ENCODE measurements at regions not wholly inside any gene's neighbourhood (a gene's known extent, or its start where the extent isn't known, plus 50 kb on each side); places are given as distances from the start of the nearest gene placed in this dataset.
"Not testable (repeated sequence)": the region's sequence is repeated elsewhere in the genome, so short reads cannot be mapped to it uniquely, and the experiment has no call there.

DNA sequence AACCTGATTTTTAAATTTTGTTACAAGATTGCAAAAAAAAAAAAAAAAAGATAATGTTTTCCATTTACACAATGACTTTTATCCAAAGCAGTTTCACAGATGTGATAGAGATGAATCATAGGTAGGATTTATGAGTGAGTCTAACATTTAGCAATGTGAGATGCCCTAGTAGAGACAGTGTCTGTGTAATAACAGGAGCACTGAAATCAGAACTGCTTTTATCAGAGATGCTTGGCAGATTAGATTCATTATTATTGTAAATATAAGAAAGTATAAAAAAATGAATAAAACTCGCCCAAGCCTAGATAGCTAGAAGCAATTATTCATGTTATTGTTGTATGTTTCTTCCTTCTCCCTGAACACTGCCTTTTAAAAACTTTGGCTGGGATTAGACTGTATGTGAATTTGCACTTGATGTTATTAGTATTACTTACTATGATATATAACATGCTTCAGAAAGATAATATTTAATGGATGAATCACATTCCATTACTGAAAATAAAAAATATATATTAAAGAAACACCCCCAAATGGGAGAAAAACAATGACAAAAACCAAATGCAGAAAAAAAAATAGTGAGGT lies 567.3 kb upstream of the KLF4 start:
- H3K27me3 ChIP-seq (ENCODE audit: control insufficient read depth, insufficient read depth, low read length): no peaks in the 10 kb centered on the region; the same call in 1 of the 2 replicates
- no peaks in the 10 kb centered on the region for H3K36me3 ChIP-seq (replicated peaks; ENCODE audit: control insufficient read depth, insufficient read depth, low read length)
- no peak overlapping the region for H3K4me3 ChIP-seq (ENCODE audit: insufficient read depth, low read depth, low read length)
- no peak for DNase-seq

DNA sequence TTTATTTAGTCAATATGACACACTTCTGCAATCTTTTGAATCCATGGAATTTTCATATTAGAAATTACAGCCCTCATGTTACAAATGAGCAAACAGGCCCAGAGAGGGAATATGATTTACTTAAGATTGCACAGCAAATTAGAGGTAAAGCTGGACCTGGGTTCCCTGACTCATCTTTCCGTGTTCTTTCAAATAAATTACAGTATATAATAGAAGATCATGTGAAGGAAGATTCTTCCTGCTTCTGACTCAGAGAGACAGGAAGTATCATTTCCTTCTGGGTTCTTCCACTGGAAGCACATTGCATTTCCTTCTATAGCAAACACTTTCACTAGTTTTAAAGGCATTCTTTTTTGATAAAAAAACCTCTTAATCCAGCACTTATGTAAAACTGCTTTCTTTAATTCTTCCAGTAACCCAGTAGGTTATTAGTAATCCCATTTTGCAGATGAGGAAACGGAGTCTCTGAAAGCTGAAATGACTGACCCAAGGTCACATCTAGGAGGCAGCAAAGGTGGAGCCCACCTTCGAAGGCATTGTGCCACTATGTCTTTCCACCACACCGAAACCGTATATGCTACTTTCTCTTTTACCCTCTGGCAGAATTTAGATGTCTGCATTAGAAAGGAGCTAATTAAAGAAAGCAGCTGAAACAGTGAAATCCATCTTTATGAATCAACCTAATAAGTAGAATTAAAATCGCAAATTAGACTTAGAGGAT lies 566.7 kb upstream of the KLF4 start:
- DNase-seq: no peak

DNA sequence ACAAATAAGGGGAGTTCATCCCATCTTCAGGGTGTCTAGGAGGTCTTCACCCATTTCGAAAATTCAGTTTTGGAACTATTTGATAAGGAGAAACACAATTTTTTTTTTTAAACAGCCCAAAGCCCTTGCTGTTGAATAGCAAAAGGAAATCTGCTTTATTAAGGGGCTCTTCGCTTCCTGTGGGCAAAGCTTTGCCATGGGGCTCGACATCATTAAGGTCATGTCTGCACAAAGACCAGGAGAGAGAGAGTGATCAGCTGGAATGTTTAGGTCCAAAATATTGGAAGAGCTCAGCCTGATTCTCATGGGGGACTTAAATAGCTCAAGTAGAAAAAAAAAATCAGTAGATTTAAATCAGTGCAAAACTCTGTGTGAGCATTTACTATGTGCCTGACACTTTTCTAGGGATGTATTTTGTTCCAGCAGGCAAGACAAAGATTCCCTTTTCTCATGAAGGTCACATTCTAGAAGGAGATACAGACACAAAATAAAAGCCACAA lies 564.6 kb upstream of the KLF4 start:
- no peak for DNase-seq
- no peaks in the 10 kb centered on the region for H3K36me3 ChIP-seq (replicated peaks; ENCODE audit: control insufficient read depth, insufficient read depth, low read length)
- H3K4me3 ChIP-seq (ENCODE audit: insufficient read depth, low read depth, low read length): no peak overlapping the region
- H3K27me3 ChIP-seq (ENCODE audit: control insufficient read depth, insufficient read depth, low read length): no peaks in the 10 kb centered on the region; the same call in 1 of the 2 replicates

More for the DNA sequence above, 566.7 kb upstream of the KLF4 start:
- Histone ChIP-seq H3K27me3 (ENCODE audit: control insufficient read depth, insufficient read depth, low read length) (no peaks in the 10 kb centered on the region; the same call in 1 of the 2 replicates), H3K36me3 (replicated peaks; ENCODE audit: control insufficient read depth, insufficient read depth, low read length) (no peaks in the 10 kb centered on the region), H3K4me3 (ENCODE audit: insufficient read depth, low read depth, low read length) (no peak overlapping the region)

DNA sequence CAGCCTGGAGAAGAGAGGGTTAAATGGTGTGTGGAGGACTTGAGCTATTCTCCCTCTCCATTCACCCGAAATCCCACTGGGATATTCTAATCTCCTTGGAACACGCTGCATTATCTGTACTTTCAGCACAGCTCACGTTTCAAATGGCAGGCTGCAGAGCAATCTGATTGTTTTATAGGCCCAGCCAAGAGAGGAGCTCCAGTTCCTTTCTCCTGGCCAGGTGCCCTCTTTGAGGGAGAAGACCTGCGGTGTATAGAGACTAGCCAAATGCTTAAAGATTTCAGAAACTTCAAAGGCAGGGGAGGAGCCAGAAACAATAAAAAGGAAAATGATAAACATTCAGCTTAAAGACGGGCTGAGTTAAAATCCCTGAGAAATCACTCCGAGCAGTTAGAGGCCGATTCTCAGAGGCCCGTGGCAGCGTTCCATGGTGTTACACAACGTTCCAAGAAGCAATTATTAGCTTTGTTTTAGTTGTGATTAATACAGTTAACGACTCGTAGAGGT lies 564.0 kb upstream of the KLF4 start:
- Histone ChIP-seq H3K27me3 (ENCODE audit: control insufficient read depth, insufficient read depth, low read length) (no peaks in the 10 kb centered on the region; the same call in 1 of the 2 replicates), H3K4me3 (ENCODE audit: insufficient read depth, low read depth, low read length) (no peak overlapping the region), H3K36me3 (replicated peaks; ENCODE audit: control insufficient read depth, insufficient read depth, low read length) (no peaks in the 10 kb centered on the region)
- no peak for DNase-seq

DNA sequence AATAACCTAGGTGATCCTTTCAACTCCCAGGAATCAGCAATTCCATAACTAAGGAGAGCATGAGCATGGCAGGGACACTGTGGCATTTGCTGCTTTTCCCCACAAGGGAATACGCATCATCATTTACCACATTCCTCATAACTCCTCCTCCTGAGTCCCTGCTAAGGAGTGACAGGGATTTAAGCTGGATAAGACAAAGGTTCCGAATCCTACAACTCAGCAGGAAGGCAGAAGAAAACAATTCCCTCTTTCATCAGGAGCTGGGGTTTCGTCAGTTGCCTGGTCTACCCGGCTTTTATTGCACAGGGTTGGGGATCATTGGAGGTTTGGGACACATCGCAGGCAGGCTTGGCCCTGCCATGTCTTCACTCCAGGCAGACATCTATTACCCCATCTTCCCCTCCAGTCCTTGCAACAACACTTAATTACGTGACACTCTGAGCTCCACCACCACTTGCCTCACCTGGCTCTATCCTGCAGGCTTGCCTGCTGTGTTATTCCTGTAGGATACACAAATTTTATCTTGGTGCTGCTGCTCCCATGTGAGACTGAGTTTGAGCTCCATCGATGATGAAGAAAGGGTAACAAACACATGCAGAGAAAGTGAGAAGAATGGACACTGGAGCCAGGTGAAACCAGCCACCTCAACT lies 563.0 kb upstream of the KLF4 start:
- no peaks in the 10 kb centered on the region for H3K36me3 ChIP-seq (replicated peaks; ENCODE audit: control insufficient read depth, insufficient read depth, low read length)
- no peaks in the 10 kb centered on the region; the same call in 1 of the 2 replicates for H3K27me3 ChIP-seq (ENCODE audit: control insufficient read depth, insufficient read depth, low read length)
- DNase-seq: peak; percentile 42
- no peak overlapping the region for H3K4me3 ChIP-seq (ENCODE audit: insufficient read depth, low read depth, low read length)

DNA sequence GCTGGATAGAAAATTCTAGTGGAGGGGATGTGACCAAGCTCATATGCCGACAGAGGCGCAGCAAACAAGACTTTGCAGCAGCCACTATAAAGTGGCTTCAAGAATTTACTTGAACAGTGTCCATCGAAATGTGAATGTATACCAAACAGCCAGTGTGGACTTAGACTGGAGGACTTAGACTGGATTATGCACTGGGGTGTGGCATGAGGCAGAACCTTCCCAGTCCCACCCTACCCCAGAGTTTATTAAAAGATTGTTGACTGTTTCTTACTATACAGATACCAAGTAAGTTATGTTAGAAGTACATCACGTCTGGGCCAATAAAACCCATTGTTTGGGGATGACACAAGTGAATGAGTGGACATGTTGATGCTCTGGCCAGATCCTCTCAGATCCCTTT lies 561.3 kb upstream of the KLF4 start:
- H3K4me3 ChIP-seq (ENCODE audit: insufficient read depth, low read depth, low read length): no peak overlapping the region
- DNase-seq: no peak
- H3K36me3 ChIP-seq (replicated peaks; ENCODE audit: control insufficient read depth, insufficient read depth, low read length): no peaks in the 10 kb centered on the region
- no peaks in the 10 kb centered on the region; the same call in 1 of the 2 replicates for H3K27me3 ChIP-seq (ENCODE audit: control insufficient read depth, insufficient read depth, low read length)

DNA sequence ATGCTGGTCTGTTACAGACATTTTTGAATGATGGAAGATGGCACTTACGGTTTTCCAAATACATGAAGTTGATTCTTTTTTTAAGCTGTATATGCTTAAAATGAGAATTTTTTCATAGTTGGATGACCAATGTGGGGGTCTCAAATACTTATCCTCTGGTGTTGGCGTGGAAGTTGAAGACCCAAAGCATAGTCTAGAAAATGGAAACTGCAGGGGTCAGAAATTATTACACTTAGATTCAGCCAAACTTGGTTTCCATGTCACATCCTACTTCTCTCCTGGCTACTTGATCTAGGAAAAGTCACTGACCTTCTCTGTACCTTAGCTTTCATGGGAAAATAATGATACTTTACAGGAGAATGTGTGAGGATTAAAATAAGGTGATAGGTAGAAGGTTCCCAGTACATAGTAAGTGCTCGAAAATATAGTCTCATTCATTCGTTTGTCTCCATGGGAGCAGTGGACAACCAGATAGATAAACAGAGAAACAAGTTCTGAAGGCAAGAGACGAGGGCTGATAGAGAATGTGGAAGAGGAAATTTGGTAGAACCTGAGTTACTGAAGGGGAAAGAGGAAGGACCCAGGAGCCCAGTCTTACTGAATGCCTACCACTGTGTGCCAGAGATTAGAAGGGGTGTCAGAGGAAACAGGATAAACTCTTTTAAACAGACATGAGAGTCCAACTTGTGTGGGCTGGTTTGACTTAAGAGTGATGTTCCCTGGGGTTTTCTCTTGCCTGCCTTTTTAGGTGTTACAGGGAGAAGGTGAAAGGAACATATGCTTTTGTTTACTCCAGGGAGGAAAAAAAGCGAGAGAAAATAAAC lies 560.3 kb upstream of the KLF4 start:
- H3K36me3 ChIP-seq (replicated peaks; ENCODE audit: control insufficient read depth, insufficient read depth, low read length): no peaks in the 10 kb centered on the region

DNA sequence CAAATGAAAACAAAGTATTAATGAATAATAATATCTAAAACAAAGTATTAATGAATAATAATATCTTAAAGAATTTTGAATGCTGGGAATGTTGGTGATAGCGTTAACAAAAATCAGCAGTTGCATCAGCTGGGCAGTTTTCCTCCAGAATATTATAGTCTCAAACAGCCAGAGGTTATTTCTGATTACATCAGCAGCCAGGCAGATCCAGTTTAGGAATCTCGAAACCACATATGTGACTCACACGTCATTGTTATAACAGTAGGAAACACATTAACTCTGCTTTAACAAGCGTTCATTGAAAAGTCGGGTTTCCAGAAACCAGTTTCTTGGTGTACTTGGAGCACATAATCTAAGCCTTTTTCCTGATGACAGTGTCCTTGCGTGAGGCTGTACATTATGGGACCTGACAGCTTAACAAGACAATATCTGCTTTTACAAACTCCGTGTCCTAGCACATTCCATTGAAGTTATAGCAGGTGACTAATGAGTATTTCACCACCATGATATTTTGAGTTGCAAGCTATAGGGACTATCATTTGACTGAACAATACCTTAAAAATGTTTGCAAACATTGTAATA lies 559.5 kb upstream of the KLF4 start:
- Histone ChIP-seq H3K36me3 (replicated peaks; ENCODE audit: control insufficient read depth, insufficient read depth, low read length) (no peaks in the 10 kb centered on the region), H3K4me3 (ENCODE audit: insufficient read depth, low read depth, low read length) (no peak overlapping the region), H3K27me3 (ENCODE audit: control insufficient read depth, insufficient read depth, low read length) (no peaks in the 10 kb centered on the region; the same call in 1 of the 2 replicates)
- no peak for DNase-seq

More for the DNA sequence above, 560.3 kb upstream of the KLF4 start:
- DNase-seq: no peak
- Histone ChIP-seq H3K4me3 (ENCODE audit: insufficient read depth, low read depth, low read length) (no peak overlapping the region), H3K27me3 (ENCODE audit: control insufficient read depth, insufficient read depth, low read length) (no peaks in the 10 kb centered on the region; the same call in 1 of the 2 replicates)

DNA sequence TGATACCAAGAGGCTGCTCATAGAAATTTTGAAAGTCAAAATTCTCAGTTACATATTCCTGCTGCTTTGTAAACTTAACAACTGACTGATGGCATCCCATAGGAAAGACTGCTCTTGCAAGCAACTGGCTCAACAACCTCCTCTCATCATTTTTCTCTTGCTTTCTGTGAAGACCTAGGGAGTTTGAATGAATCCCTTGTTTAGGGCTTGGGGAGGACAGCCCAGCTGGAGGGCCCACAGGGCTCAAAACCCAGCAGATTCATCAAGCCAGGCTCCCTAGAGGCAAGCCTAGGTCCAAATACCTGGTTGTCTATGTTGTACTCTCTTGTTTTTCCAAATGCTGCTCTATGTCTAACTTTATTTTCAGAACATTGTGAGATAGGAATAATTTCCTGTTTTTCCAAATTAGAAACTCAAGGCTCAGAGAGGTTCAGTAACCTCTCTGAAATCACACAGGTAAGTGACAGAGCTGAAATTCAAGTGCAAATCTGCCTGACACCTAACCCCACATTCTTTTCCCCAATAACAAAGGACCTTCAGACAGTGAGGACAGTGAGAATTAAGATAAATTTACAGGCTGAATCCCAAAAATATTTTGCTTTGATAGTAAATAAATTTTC lies 558.9 kb upstream of the KLF4 start:
- DNase-seq: no peak
- no peaks in the 10 kb centered on the region for H3K36me3 ChIP-seq (replicated peaks; ENCODE audit: control insufficient read depth, insufficient read depth, low read length)
- H3K4me3 ChIP-seq (ENCODE audit: insufficient read depth, low read depth, low read length): no peak overlapping the region
- no peaks in the 10 kb centered on the region; the same call in 1 of the 2 replicates for H3K27me3 ChIP-seq (ENCODE audit: control insufficient read depth, insufficient read depth, low read length)

DNA sequence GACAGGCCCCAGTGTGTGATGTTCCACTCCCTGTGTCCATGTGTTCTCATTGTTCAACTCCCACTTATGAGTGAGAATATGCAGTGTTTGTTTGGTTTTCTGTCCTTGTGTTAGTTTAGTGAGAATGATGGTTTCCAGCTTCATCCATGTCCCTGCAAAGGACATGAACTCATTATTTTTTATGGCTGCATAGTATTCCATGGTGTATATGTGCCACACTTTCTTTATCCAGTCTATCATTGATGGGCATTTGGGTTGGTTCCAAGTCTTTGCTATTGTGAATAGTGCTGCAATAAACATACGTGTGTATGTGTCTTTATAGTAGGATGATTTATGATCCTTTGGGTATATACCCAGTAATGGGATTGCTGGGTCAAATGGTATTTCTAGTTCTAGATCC lies 558.2 kb upstream of the KLF4 start:
- H3K27me3 ChIP-seq (ENCODE audit: control insufficient read depth, insufficient read depth, low read length); DNase-seq; H3K4me3 ChIP-seq (ENCODE audit: insufficient read depth, low read depth, low read length); H3K36me3 ChIP-seq (replicated peaks; ENCODE audit: control insufficient read depth, insufficient read depth, low read length): not testable (repeated sequence)

DNA sequence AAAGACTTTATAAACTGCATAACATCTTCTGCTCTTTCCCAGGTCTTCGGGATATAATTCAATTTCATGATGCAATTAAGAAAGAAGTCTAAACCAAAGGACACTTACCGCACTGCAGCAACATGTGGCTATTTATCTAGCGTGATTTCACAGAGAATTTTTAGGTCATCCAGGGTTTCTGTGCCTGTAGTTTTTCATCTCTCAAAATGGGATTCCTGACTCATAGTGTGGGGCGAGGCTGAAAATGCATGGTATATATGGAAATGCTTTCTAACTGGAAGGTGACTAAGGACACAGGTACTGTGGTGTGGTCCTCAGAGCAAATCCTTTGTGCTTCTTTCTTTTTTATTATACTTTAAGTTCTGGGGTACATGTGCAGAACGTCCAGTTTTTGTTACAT lies 557.7 kb upstream of the KLF4 start:
- no peak overlapping the region for H3K4me3 ChIP-seq (ENCODE audit: insufficient read depth, low read depth, low read length)
- no peaks in the 10 kb centered on the region for H3K36me3 ChIP-seq (replicated peaks; ENCODE audit: control insufficient read depth, insufficient read depth, low read length)
- no peaks in the 10 kb centered on the region for H3K27me3 ChIP-seq (ENCODE audit: control insufficient read depth, insufficient read depth, low read length)
- DNase-seq: no peak

DNA sequence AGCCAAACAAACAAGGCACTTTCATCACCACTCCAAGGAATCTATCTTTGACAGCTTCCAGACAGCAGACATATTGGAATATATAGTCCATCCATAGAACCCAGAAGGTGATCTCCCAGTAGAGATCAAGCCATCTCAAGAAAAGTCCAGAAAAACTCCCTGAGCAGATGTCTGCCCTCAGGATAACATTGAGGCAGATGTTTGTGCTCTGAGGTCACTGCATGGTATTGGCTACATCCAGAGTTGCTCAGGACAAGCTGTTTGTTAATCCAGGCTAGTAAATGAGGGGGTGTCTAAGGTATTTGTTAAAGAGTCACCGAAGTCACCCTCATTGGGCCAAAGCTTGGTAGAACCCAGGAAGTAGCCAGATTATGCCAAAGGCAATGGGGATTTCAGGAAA lies 556.3 kb upstream of the KLF4 start:
- no peaks in the 10 kb centered on the region for H3K27me3 ChIP-seq (ENCODE audit: control insufficient read depth, insufficient read depth, low read length)
- H3K36me3 ChIP-seq (replicated peaks; ENCODE audit: control insufficient read depth, insufficient read depth, low read length): no peaks in the 10 kb centered on the region
- no peak for DNase-seq
- H3K4me3 ChIP-seq (ENCODE audit: insufficient read depth, low read depth, low read length): no peak overlapping the region

DNA sequence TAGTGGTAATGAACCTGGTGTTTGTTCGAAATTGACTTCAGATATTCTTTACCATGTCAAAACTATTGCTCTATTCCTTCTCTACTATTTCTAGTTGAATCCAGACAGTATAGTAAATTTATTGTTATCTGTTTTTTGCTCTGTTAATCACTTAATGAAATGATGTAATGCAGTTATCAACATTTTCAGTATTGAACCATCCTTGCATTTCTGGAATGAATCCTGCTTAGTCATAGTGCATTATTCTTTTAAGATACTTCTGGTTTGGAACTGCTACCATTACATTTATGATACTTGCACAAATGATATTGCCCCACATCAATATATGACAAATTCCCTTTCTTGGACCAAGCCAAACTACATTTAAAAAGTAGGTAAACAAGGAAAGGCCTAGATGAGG lies 554.0 kb upstream of the KLF4 start:
- no peaks in the 10 kb centered on the region for H3K27me3 ChIP-seq (ENCODE audit: control insufficient read depth, insufficient read depth, low read length)
- no peak for DNase-seq
- H3K36me3 ChIP-seq (replicated peaks; ENCODE audit: control insufficient read depth, insufficient read depth, low read length): no peaks in the 10 kb centered on the region
- H3K4me3 ChIP-seq (ENCODE audit: insufficient read depth, low read depth, low read length): no peak overlapping the region
